HUDEP-2 (cell line): ENCODE measurements at regions not wholly inside any gene's neighbourhood (a gene's known extent, or its start where the extent isn't known, plus 50 kb on each side); places are given as distances from the start of the nearest gene placed in this dataset.

ENCODE experiments used
- DNase-seq, 76 experiments: peaks; one replicate each; lab custom pipeline; 2025; ENCODE audit not compliant: unreplicated experiment in 76 of 76; lab: John Stamatoyannopoulos, UW

GRCh38 chr19:31402529-31403316 lies 53.5 kb upstream of the TSHZ3 start:
- no peak for DNase-seq

GRCh38 chr19:31406106-31406505 lies 56.9 kb upstream of the TSHZ3 start:
- DNase-seq: no peak

- no peak for DNase-seq
These were observed 59.4 kb upstream of the TSHZ3 start for GRCh38 chr19:31408460-31409124.

GRCh38 chr19:31413353-31413752 lies 64.1 kb upstream of the TSHZ3 start:
- no peak for DNase-seq

GRCh38 chr19:31415322-31415721 lies 66.1 kb upstream of the TSHZ3 start:
- no peak for DNase-seq

- no peak for DNase-seq
These were observed 67.3 kb upstream of the TSHZ3 start for GRCh38 chr19:31416548-31416947.

GRCh38 chr19:31418055-31418454 lies 68.8 kb upstream of the TSHZ3 start:
- DNase-seq: no peak

- DNase-seq: no peak
These were observed 69.6 kb upstream of the TSHZ3 start for GRCh38 chr19:31418692-31419430.

GRCh38 chr19:31419871-31420445 lies 70.7 kb upstream of the TSHZ3 start:
- DNase-seq: no peak

- DNase-seq: no peak
These were observed 71.8 kb upstream of the TSHZ3 start for GRCh38 chr19:31421082-31421481.

- no peak for DNase-seq
These were observed 72.6 kb upstream of the TSHZ3 start for GRCh38 chr19:31421856-31422255.

- DNase-seq: no peak
These were observed 74.7 kb upstream of the TSHZ3 start for GRCh38 chr19:31423896-31424295.

GRCh38 chr19:31424861-31425620 lies 75.8 kb upstream of the TSHZ3 start:
- DNase-seq: no peak

- DNase-seq: no peak
These were observed 78.6 kb upstream of the TSHZ3 start for GRCh38 chr19:31427857-31428256.

- no peak for DNase-seq
These were observed 81.1 kb upstream of the TSHZ3 start for GRCh38 chr19:31430381-31430780.

GRCh38 chr19:31432201-31432810 lies 83.1 kb upstream of the TSHZ3 start:
- no peak for DNase-seq

- no peak for DNase-seq
These were observed 87.0 kb upstream of the TSHZ3 start for GRCh38 chr19:31436121-31436776.

GRCh38 chr19:31438401-31439269 lies 89.4 kb upstream of the TSHZ3 start:
- DNase-seq: no peak

- no peak for DNase-seq
These were observed 90.0 kb upstream of the TSHZ3 start for GRCh38 chr19:31439270-31439573.
